NT2/D1 (cell line): ENCODE measurements at regions not wholly inside any gene's neighbourhood (a gene's known extent, or its start where the extent isn't known, plus 50 kb on each side); places are given as distances from the start of the nearest gene placed in this dataset.

Source experiments
- YY1 ChIP-seq: IDR thresholded peaks from 2 replicates; pipeline ENCODE4 v1.6.1; 2011; ENCODE audit not compliant: insufficient read length, insufficient read depth
- ZNF274 ChIP-seq: IDR thresholded peaks from 2 replicates; pipeline ENCODE4 v1.6.1; 2011; ENCODE audit warnings: mild to moderate bottlenecking, low read depth, low read length

DNA sequence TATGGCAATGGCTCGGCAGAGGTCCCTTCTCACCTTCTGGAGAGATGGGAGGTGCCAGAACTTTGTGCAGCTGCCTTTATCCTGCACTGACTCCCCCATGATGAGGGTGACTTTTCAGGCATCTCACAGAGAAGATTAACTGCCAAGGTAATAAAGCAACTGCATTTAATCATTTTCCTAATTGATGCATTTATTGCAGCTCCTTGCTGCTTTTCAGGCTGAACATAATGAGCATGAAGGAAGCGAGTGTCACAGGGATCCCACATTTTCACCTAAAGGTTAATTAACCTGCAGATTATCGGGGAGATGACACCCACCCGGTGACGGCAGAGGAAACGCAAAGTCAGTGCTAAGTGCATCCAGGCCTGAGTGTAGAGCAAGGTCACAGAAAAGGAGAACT lies 154.3 kb downstream of the ICE1 start:
- TF ChIP-seq ZNF274 = no peak
- no peak for TF ChIP-seq YY1
